OCI-LY3 (cell line): ENCODE measurements at regions not wholly inside any gene's neighbourhood (a gene's known extent, or its start where the extent isn't known, plus 50 kb on each side); places are given as distances from the start of the nearest gene placed in this dataset.

Experiments
- H2AFZ ChIP-seq: fragments of 200-600, 300-600 bp; shearing (Covaris generic); 2 replicates; pipeline ENCODE4 v1.6.0; 2014; ENCODE audit warnings: antibody characterized with exemption, low read depth, low read length
- H3K27ac ChIP-seq: fragments of 200-600, 300-600 bp; sonication (generic); 2 replicates; pipeline ENCODE4 v1.5.1; 2014; ENCODE audit warnings: mild to moderate bottlenecking, low read length, moderate library complexity, mixed read lengths
- H3K27me3 ChIP-seq: fragments of 200-600, 300-600 bp; sonication (generic); 2 replicates; pipeline ENCODE4 v1.6.1; 2014; ENCODE audit warnings: low read depth, low read length, mixed read lengths
- H3K36me3 ChIP-seq: fragments of 200-600, 300-600 bp; sonication (generic); replicated peaks from 2 replicates; pipeline ENCODE3; 2014; ENCODE audit warnings: low read depth, low read length, mixed read lengths
- H3K4me1 ChIP-seq: fragments of 300-600, 200-600 bp; sonication (generic); 2 replicates; pipeline ENCODE4 v1.6.1; 2014; ENCODE audit warnings: low read length, mixed read lengths
- H3K4me2 ChIP-seq: fragments of 200-600, 300-600 bp; sonication (generic); 2 replicates; pipeline ENCODE4 v1.6.1; 2014; ENCODE audit warnings: low read length, mixed read lengths
- H3K4me3 ChIP-seq: fragments of 300-600, 200-600 bp; sonication (generic); 2 replicates; pipeline ENCODE4 v1.5.1; 2014; ENCODE audit warnings: antibody characterized with exemption, mild to moderate bottlenecking, low read length, moderate library complexity
- H3K79me2 ChIP-seq: fragments of 300-600, 200-600 bp; shearing (Covaris generic); 2 replicates; pipeline ENCODE4 v1.6.1; 2014; ENCODE audit warnings: mild to moderate bottlenecking, low read length, mixed read lengths
- H3K9ac ChIP-seq: fragments of 300-600, 200-600 bp; shearing (Covaris generic); 2 replicates; pipeline ENCODE4 v1.6.0; 2014; ENCODE audit warnings: mild to moderate bottlenecking, low read length, moderate library complexity
- H3K9me3 ChIP-seq: fragments of 200-600, 300-600 bp; shearing (Covaris generic); 2 replicates; pipeline ENCODE4 v1.6.1; 2014; ENCODE audit warnings: low read length, mixed read lengths; ENCODE audit not compliant: insufficient read depth
- H4K20me1 ChIP-seq: fragments of 200-600, 300-600 bp; sonication (generic); 2 replicates; pipeline ENCODE4 v1.6.1; 2016; ENCODE audit warnings: low read length, mixed read lengths; ENCODE audit not compliant: insufficient read depth
- CTCF ChIP-seq: fragments of 200-600, 300-600 bp; sonication (generic); IDR thresholded peaks from 2 replicates; pipeline ENCODE4 v1.5.1; 2014; ENCODE audit warnings: antibody characterized with exemption, low read length, low read depth
- EZH2phosphoT487 ChIP-seq: fragments of 200-600 bp; shearing (Covaris generic); IDR thresholded peaks from 2 replicates; pipeline ENCODE4 v1.6.1; 2018; ENCODE audit warnings: antibody characterized with exemption, mixed run types, low read depth

GRCh38 chr5:36523450-36523849 is 83.0 kb upstream of the SLC1A3 start:
- Histone ChIP-seq H3K4me2 (no peak overlapping the region), H3K36me3 (no peaks in the 10 kb centered on the region), H3K4me3 (no peak overlapping the region), H2AFZ (no peak overlapping the region), H3K27ac (no peak overlapping the region), H3K9me3 (no peaks in the 10 kb centered on the region), H3K79me2 (no peaks in the 10 kb centered on the region), H4K20me1 (no peaks in the 10 kb centered on the region), H3K4me1 (no peaks in the 10 kb centered on the region), H3K27me3 (no peaks in the 10 kb centered on the region), H3K9ac (no peak overlapping the region)
- TF ChIP-seq EZH2phosphoT487: no peak
- no peak for TF ChIP-seq CTCF

GRCh38 chr5:36523926-36524325 is 82.5 kb upstream of the SLC1A3 start:
- Histone ChIP-seq H3K4me2 (no peak overlapping the region), H2AFZ (no peak overlapping the region), H3K79me2 (no peaks in the 10 kb centered on the region), H3K9me3 (no peaks in the 10 kb centered on the region), H3K4me3 (no peak overlapping the region), H3K27me3 (no peaks in the 10 kb centered on the region), H3K36me3 (no peaks in the 10 kb centered on the region), H3K27ac (no peak overlapping the region), H3K4me1 (no peaks in the 10 kb centered on the region), H4K20me1 (no peaks in the 10 kb centered on the region), H3K9ac (no peak overlapping the region)
- TF ChIP-seq CTCF: no peak
- no peak for TF ChIP-seq EZH2phosphoT487

- no peak overlapping the region for H2AFZ ChIP-seq
- H3K27me3 ChIP-seq: no peaks in the 10 kb centered on the region
- no peaks in the 10 kb centered on the region for H3K4me1 ChIP-seq
- no peaks in the 10 kb centered on the region for H3K79me2 ChIP-seq
- H3K36me3 ChIP-seq: no peaks in the 10 kb centered on the region
- TF ChIP-seq EZH2phosphoT487: no peak
- TF ChIP-seq CTCF: no peak
- no peaks in the 10 kb centered on the region for H4K20me1 ChIP-seq
- no peak overlapping the region for H3K27ac ChIP-seq
- no peak overlapping the region for H3K9ac ChIP-seq
- H3K4me2 ChIP-seq: no peak overlapping the region
- no peak overlapping the region for H3K4me3 ChIP-seq
- H3K9me3 ChIP-seq: no peaks in the 10 kb centered on the region
Observed at GRCh38 chr5:36526537-36526936, 79.9 kb upstream of the SLC1A3 start.

- Histone ChIP-seq H3K27ac (no peak overlapping the region), H3K27me3 (no peaks in the 10 kb centered on the region), H3K4me1 (no peaks in the 10 kb centered on the region), H4K20me1 (no peaks in the 10 kb centered on the region), H3K9me3 (no peaks in the 10 kb centered on the region), H2AFZ (no peak overlapping the region), H3K36me3 (no peaks in the 10 kb centered on the region), H3K9ac (no peak overlapping the region), H3K4me3 (no peak overlapping the region), H3K79me2 (no peaks in the 10 kb centered on the region), H3K4me2 (no peak overlapping the region)
- no peak for TF ChIP-seq CTCF
Observed at GRCh38 chr5:36528588-36528987, 77.8 kb upstream of the SLC1A3 start.
